ENCODE measurements at regions not wholly inside any gene's neighbourhood (a gene's known extent, or its start where the extent isn't known, plus 50 kb on each side); places are given as distances from the start of the nearest gene placed in this dataset.

DNA sequence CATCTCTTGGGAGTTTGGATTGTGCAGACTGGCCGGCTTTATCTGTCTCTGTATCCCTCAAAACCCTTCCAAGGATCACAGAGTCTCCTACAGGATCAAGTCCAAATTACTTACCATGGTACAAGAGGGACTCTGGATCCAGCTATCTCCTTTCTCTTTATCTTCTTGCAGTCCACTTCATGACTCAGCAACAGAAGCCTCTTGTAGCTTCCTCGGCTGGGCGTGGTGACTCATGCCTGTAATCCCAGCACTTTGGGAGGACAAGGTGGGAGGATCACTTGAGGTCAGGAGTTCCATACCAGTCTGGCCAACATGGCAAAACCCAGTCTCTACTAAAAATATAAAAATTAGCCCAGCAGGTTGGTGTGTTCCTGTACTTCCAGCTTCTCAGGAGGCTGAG is 189.7 kb downstream of the BCAT1 start:
- DNase-seq (ENCODE audit: low spot score) = no peak

DNA sequence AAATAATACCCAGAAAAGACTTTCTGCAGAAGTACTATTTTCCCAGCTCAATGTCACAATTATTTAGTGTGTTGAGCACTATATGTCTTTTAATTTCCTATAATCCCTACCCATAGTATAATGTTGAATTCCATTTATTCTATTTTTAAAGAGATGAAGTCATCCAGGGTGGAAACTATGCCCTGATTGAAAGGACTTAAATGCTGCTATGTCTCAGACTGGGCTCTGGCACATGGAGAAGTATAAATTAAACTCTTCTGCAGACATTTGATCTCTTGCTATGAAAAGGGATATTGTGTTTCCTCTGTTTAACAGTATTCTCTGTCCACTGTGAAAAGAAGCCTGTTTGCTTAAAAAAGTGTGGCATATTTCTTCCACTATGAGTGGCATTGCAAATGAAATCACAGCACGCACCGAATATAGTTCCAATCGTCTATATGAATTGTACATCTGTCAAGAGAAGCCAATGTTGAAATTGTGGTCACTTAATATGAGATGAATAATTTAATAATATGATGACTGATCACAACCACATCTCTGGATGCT is 192.3 kb downstream of the BCAT1 start:
- DNase-seq (ENCODE audit: low spot score) = no peak

DNA sequence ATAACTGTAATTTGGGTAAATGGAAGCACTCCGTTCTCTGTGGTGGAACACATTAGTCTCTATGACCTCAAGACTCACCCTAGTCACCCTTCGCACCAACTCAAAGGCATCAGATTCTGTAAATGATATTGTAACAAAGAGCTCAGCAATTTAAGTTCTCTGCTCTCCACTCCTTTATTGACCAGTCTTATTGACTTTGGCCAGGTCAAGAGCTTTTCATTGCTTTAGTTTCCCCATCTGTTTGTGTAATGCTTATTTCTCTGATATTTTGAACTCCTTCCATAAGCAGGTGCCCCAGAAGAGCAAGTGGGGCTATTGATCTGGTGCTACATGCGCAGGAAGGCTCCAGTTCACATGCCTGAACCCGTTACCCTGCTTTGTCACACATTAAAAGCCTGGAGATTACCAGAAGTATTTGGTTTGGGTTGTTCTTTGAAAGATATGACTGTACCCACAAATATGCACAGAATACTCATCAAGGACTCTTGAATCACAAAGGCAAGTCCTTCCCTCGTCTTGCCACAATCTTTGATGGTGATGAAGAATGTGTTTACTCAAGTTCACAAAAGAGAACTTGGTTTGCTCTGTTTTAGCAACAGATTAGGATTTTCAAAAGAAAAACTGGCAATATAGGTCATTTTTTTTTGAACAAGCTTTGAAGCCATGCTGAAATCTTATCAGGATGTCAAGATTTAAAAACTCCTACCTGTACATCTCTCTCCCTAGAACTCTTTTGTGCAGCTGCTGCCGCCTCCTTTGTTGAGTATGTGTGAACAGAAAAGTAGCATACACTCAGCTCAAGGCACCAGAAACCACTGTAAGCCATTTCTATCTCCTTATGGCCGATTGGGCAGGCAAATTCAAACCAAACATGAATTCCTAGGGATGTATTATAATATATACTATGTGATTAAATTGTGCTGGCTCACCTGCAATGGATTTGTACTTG is 193.9 kb downstream of the BCAT1 start:
- no peak for DNase-seq (ENCODE audit: low spot score)

DNA sequence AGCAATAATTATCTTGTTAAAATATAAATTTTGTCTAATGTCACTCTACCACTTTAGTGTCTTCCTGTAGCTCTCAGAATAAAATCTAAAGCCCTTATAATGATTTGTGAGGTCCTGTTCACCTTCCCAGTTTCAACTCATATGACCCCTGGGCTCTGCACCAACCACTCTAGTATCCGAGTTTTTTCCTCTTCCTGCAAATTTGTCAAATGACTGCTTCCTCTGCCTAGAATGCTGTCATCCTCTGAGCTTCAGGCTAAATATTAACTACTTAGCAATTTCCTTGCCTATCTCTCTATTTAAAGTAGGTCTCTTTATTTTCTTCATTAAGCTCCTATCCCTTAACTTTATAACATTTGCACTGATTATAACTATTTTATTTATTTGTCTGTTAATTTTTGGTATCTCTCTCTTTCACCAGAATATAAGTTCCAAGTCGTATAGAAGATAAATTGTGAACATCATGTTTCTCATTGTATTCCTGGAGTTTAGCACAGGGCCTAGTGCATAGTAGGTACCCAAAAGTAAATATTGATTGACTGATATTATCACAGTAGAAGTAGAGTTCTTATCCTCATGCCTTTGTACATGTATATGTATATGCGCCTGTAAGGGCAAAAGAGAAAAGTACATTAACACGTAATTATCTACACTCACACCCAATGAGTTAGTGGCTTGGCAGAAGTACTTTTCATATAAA is 196.0 kb downstream of the BCAT1 start:
- no peak for DNase-seq (ENCODE audit: low spot score)

DNA sequence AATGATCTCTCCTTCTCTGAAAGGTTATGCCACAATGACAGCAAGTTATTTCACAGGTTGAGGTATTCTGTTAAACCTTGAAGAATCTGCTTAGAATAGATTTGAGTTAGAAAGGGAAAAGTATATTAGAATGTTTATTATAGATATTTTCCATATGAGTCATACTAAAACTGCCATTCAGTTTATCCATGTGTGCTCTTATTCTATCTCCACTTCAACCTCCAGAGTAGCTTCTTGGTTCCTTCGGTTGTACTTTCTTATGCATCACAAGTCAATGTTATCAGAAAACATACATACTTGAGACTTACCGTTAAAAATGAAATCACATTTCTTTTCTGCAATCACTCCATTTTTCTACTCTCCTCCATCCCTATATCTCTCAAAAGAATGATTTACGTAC is 197.7 kb downstream of the BCAT1 start:
- DNase-seq (ENCODE audit: low spot score) = no peak

DNA sequence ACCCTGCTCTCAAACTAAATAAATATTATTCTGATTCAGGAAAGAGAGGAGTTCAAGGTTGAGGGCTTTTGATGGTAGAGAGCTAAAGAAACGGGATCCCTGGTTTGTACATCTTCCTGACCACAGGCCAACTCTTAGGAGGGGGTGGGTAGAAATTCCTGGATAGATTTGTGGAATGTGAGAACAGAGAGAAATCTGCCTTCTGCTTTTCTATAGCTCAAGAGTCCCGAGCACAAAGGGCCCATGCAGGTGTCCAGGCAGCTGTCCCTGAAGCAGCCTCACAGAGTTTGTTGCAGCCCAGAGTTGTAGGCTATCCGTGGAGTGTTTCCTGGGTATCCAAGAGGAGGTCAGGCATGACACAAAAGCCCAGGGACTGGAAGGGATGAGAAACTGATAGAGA is 198.6 kb downstream of the BCAT1 start:
- no peak for DNase-seq (ENCODE audit: low spot score)

DNA sequence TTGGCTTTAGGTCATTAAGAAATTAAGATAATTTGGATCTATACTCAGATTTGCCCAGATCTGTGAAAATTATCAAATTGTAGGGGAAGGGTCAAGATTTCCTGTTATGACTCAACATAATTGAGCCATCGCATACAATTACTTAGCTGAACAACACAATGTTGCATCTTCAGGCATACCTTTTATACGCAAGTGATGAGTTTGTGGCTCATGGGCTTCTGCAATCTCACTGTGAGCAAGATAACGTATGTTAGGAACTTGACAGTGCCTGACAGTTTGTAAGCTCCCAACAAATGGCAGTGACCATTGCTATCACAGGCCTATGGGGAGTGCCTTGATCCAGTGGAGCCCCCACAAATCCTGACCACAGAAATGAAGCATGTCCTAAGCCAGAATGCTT is 199.7 kb downstream of the BCAT1 start:
- DNase-seq (ENCODE audit: low spot score) = no peak

DNA sequence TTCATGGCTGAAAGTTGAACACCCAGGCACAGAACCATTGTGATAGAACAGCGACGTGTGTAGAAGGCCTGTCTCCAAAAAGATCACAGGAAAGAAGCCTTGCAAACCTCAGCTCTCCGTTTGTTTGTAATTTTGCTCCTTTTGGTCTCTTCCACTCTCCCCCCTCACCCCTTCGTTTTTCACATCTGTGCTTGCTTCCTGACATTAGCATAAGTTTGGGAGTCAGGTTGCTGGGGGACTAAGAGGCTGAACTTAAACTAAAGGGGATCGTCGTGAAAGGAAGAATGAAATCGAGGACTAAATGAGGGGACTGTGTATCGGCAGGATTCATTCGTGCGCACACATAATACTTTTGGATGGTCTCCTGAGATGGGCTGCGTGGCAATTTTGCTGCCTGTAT is 200.6 kb downstream of the BCAT1 start:
- no peak for DNase-seq (ENCODE audit: low spot score)

DNA sequence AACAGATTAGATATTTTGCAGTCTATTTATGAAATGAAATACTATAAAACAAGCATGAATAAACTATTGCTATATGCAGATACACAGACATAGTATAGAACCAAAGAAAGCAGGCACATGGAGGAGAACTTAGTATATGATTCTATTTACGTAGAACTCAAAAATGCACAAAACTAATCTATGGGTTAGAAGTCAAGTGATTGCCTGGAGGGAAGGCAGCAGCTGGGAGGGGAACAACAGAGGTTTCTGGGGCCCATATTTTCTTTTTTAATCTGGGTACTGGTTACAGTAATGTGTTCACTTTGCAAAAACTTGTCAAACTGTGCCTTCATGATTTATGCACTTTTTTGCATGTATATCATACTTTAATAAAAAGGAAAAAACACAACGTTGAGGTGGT is 202.0 kb downstream of the BCAT1 start:
- DNase-seq (ENCODE audit: low spot score) = no peak

DNA sequence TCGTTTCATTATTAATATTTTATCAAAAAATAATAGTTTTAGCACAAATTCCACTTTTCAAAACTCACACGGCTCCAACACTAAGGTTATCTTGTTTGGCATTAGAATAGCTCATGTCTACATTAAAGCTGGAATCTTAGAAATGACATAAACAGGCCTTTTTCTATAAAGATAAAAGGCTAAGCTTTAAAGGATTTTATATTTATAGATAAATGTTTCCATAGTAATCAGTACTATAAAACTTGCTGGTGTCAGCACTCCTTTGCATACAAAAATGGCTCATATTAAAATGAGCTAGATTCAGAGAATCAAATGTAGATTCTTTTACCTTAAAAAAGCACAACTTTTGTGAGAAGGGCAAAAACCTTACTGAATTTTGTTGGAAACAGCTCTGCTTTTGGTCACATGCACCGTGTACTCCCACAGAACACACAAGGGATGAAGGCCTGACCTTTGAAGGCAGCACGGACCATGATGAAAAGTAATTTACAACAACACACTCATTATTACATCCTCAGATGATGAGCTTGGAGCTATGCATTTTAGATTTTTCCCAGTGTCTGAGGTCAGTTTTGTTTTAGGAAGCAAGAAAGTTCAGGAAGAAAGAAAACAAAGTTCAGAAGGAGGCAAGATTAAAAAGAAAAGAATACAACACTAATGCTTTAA is 202.8 kb downstream of the BCAT1 start:
- DNase-seq (ENCODE audit: low spot score) = no peak

DNA sequence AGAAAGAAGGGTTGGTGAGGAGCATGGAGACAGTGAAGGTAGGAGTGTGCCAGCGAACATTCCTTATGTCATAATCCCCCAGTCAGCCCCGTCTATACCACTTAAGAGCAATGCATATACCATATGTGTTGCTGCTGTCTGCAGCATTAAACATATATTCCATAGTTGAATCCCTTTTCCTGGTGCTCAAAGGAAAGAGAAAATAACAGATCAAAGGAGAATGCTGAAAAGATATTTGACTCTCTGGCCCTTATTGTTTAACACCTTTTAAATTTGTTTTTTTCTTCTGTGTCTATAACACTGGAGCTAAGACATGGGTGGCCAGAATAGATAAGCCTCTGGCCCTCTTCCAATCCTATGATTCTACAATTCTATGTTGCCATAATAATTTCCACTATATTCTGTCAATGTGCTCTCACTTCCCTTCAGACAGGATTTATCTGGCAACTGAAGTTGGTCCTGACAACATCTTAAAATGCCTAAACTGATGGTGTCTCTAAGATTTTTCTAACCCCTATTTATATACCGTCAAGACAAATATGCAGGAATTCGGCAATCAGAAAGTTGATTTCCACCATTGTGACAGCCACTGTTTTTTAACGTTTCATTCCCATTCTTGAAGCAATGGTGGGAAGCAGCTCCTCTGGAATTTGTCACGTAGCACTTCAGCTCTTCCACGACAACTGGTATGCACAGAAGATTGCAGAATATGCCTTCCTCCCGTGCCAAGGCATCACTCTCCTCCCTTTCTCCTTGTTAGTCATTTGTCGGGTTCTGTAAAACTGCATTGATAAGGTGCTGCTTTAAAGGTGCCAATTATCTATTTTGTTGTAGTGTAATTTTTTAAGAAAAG is 204.7 kb downstream of the BCAT1 start:
- no peak for DNase-seq (ENCODE audit: low spot score)

DNA sequence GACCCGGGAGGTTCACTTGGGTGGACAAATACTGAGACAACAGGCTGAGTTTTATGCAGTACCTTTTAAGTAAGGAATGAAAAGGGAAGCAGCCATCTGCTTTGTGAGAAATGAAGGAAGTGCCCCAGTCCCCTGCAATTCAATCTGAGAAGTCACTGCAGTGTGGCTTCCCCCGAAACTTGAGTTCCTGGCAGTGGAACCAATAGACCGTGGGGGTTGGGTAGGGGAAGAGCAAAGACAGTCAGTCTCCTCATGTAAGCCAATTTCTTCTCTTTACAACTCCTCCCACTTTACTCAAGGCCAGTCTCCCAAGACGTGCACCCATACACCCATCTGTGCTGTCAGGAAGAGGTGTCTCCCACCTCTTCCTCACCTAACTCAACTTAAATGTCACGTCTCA is 206.5 kb downstream of the BCAT1 start:
- no peak for DNase-seq (ENCODE audit: low spot score)

DNA sequence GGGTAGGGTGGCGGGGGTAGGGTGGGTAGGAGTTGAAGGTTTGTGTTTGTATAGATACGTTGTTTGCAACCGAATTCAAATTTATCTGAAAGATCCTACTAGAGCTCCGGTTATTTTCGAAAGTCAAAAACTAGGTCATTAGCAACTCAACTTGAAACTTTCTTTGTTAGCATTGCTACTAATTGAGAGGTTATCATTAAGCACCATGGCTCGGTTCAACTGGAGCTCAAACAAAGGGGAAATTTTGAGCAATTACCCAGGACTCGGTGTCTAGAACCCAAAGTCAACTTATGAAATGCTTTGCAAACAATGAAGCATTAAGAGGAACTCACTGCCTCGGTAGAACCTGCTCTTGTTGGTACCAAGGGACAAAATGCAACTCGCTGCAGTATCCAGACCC is 207.7 kb downstream of the BCAT1 start:
- DNase-seq (ENCODE audit: low spot score) = no peak

DNA sequence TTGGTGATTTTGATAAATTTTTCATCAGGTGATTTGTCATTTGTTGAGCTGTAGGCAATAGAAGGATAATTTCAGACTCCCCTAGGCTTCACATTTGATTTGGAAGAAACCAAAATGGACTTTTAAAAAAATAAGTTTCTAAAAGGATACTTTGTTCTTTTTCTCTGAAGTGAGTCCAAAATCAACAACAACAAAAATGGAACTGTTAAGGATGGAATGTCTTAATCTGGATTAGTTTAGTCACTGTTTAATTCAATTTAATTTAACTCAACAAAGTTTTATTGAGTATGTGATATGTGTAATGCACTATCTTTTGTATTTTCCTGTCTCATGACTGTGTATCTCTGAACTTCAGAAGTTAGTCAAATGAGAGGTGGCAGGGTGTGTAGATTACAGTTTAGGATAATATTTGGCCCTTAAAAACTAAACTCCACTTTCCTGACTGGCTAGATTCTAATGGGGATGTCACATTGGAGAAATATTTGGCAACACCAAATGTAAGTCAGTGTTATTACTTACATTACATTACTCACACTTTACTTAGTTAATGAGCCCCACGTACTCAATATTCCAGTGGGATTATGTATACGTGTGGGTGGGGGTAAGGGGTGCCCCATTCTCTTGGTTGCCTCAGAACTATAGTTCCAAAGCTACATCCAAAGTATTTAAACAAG is 209.7 kb downstream of the BCAT1 start:
- no peak for DNase-seq (ENCODE audit: low spot score)

DNA sequence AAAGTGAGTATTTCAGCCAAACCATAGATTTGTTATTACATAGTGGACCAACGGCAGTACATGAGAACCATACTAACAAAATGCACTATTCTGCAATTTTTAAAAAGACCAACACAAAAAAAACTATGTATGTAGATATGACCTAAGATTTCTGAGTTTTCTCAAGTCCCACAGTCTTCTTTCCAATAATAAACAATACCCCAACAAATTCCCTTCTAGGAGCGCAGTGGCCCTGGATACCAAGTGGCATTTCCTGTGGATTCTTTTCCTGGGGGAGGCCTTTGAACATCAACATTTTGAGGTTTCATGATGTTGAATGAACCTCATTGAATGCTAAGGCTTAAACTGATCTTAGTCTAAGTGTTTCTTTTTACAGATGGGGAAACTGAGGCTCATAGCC is 210.5 kb downstream of the BCAT1 start:
- no peak for DNase-seq (ENCODE audit: low spot score)

DNA sequence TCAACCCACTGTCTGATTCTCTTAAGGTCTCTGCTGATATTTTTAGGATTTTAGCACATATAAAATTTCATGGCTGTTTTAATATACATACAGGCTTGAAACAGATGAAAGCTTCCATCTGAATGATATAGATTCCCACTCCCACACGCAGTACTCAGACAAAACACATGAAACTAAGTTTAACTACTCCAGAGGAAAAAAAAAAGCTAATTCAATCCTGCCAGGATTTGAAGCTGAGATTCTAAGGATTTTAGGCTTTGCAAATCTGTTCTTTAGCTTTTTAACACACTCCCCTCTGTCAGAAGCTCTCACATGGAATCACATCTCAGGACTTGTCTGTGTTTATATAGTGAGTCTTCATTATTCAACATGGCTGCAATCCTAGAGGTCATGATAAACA is 217.3 kb downstream of the BCAT1 start:
- DNase-seq (ENCODE audit: low spot score) = no peak

DNA sequence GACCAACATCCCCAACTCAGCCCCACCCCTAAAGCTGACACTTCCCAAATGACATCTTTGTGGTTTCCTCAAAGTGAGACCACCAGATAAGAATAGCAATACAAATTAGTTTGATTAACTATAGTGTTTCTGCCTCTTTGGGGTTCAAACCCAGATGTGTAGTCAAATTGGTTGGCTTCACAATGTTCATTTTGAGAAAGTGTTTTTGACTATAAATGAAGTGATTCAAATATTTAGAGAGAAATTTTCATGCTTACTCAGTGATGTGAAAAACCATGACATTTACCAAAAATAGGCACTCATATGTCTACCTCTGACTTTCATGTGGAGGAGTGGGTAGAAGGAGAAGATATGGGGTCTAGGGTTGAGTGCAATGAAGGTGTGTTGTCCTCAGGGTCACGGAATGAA is 218.4 kb downstream of the BCAT1 start:
- no peak for DNase-seq (ENCODE audit: low spot score)

DNA sequence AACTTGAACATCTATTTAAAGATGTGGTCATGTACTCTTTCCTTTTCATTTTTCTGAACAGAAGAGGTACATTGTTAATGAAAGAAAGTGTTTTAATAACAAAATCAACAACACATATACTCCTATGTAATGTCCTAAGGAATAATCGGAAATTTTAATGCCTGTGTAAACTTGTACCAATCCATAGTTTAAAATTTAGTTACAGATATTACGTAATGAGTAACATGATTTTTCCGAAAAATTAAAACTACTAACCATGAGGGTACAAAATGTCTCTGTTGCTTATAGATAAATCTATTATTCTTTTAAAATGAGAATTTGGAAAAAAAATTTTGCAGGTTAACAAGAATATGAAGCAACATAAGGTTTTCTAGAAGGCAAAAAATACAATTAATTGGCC is 220.1 kb downstream of the BCAT1 start:
- DNase-seq (ENCODE audit: low spot score) = no peak

DNA sequence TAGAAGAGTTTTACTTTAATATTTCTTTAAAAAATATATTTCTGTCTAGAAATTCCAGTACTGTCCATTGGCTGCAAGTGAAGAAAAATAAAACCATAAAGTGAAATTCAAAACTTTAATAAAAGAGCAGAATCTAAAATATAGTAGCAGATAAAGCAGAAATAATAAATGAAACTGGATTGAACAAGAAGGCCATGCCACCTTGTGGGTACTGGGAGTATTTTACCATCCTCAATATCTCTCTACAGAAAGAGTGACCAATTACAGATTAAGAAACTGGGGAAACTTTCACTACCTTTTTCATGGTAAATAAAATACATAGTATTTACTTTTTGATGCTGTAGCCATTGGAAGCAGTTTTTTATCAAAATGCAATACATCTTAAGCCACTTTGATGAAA is 220.5 kb downstream of the BCAT1 start:
- DNase-seq (ENCODE audit: low spot score) = no peak

DNA sequence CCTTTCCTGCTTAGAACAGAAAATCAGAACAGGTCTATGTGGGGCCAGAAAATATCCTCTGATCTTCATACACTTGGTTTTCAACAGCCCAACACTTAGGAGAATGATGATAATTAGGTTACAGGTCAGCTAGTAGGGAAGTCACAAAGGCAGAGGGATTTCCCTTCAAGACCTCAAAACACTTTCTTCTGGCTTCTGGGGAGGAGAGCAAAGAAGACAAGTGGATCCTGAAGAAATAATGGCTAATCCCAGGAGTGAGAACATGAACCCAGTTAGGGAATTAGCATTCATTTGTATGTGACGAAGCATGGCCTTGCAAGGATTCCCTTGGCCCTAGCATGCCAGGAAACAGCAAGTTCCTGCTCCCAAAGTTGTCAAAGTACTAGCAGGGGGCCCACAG is 223.3 kb downstream of the BCAT1 start:
- DNase-seq (ENCODE audit: low spot score) = no peak

DNA sequence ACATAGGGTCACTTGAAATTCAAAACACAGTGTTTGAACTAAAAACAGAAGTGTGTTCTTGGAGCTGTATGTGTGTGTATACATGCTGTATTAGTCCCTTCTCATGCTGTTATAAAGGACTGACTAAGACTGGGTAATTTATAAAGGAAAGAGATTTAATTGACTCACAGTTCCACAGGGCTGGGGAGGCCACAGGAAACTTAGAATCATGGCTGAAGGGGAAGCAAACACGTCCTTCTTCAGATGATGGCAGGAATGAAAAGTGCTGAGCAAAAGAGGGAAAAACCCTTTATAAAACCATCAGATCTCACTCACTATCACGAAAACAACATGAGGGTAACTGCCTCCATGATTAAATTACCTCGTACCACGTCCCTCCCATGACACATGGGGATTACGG is 224.1 kb downstream of the BCAT1 start:
- no peak for DNase-seq (ENCODE audit: low spot score)
